PC-3 (cell line): ENCODE measurements at regions not wholly inside any gene's neighbourhood (a gene's known extent, or its start where the extent isn't known, plus 50 kb on each side); places are given as distances from the start of the nearest gene placed in this dataset.

Experiments
- ATAC-seq: fragments of 200-7000 bp; cut with Tn5 transposase; 2 replicates; pipeline ENCODE4 v1.9.1; 2020; ENCODE audit warnings: mild to moderate bottlenecking, moderate library complexity
- BruUV-seq: library from RNA; stranded (reverse); fragments of 400-500 nt; replicated peaks from 2 replicates; lab custom pipeline; 2021; lab: Mats Ljungman, UMichigan
- CTCF ChIA-PET: fragments of 300-600 bp; sonication (Branson Sonifier 250); formaldehyde crosslinking; loops from one replicate; lab custom pipeline; 2022; ENCODE audit warnings: antibody characterized with exemption; lab: Charles Lee
- POLR2A ChIA-PET: fragments of 300-600 bp; sonication (Branson Sonifier 250); formaldehyde crosslinking; loops from one replicate; lab custom pipeline; 2022; ENCODE audit warnings: antibody characterized with exemption; ENCODE audit not compliant: unreplicated experiment; lab: Charles Lee
- DNase-seq: peaks from one replicate; pipeline ENCODE4 v3.0.0-alpha.2; 2015
- H2AFZ ChIP-seq: fragments of 300-600 bp; sonication (generic); 2 replicates; pipeline ENCODE4 v1.6.0; 2016; ENCODE audit warnings: antibody characterized with exemption, low read length
- H3F3A ChIP-seq: fragments of 300-600 bp; sonication (generic); one replicate; pipeline ENCODE4 v1.6.0; 2017; ENCODE audit warnings: antibody characterized with exemption, low read length, control low read depth, mild to moderate bottlenecking; ENCODE audit not compliant: unreplicated experiment
- H3K27ac ChIP-seq: fragments of 300-600 bp; sonication (generic); 2 replicates; pipeline ENCODE4 v1.5.1; 2016; ENCODE audit warnings: mild to moderate bottlenecking, low read length
- H3K27me3 ChIP-seq: fragments of 300-600 bp; sonication (generic); 2 replicates; pipeline ENCODE4 v1.6.1; 2016; ENCODE audit warnings: low read length, mixed read lengths
- H3K36me3 ChIP-seq: fragments of 300-600 bp; sonication (generic); 2 replicates; pipeline ENCODE4 v1.6.1; 2016; ENCODE audit warnings: low read depth, mixed run types, low read length, mixed read lengths
- H3K4me1 ChIP-seq: fragments of 300-600 bp; sonication (generic); 2 replicates; pipeline ENCODE4 v1.5.1; 2016; ENCODE audit warnings: low read length; ENCODE audit not compliant: insufficient read depth
- H3K4me2 ChIP-seq: fragments of 300-600 bp; sonication (generic); 2 replicates; pipeline ENCODE4 v1.6.0; 2016; ENCODE audit warnings: low read length
- H3K4me3 ChIP-seq: fragments of 300-600 bp; sonication (generic); 2 replicates; pipeline ENCODE4 v1.5.1; 2016; ENCODE audit warnings: mild to moderate bottlenecking, low read length, mixed read lengths
- H3K79me2 ChIP-seq: fragments of 300-600 bp; sonication (generic); 2 replicates; pipeline ENCODE4 v1.6.1; 2017; ENCODE audit warnings: low read length, mixed read lengths
- H3K9ac ChIP-seq: fragments of 300-600 bp; sonication (generic); 2 replicates; pipeline ENCODE4 v1.6.0; 2016; ENCODE audit warnings: mild to moderate bottlenecking, low read length
- H3K9me2 ChIP-seq: fragments of 300-600 bp; sonication (generic); replicated peaks from 2 replicates; pipeline ENCODE4 v1.6.1; 2016; ENCODE audit warnings: mixed run types, low read length, mixed read lengths
- H3K9me3 ChIP-seq: fragments of 300-600 bp; sonication (generic); 2 replicates; pipeline ENCODE4 v1.6.1; 2016; ENCODE audit warnings: low read length, mixed read lengths
- H4K20me1 ChIP-seq: fragments of 300-600 bp; sonication (generic); 2 replicates; pipeline ENCODE4 v1.6.1; 2016; ENCODE audit warnings: low read length, mixed read lengths
- CTCF ChIP-seq: fragments of 300-600 bp; sonication (generic); conservative IDR thresholded peaks from 2 replicates; pipeline ENCODE4 v1.5.1; 2017; ENCODE audit warnings: antibody characterized with exemption, low read depth, mild to moderate bottlenecking, low read length
- EZH2 ChIP-seq: fragments of 300-600 bp; sonication (generic); IDR thresholded peaks from one replicate; pipeline ENCODE4 v1.6.1; 2017; ENCODE audit warnings: antibody characterized with exemption, mild to moderate bottlenecking, low read length; ENCODE audit not compliant: unreplicated experiment
- EZH2phosphoT487 ChIP-seq: fragments of 300-600 bp; sonication (generic); IDR thresholded peaks from 2 replicates; pipeline ENCODE4 v1.6.1; 2018; ENCODE audit warnings: mild to moderate bottlenecking, antibody characterized with exemption, low read length, borderline replicate concordance
- intact Hi-C: fragments of 100-400 bp; cut with micrococcal nuclease; formaldehyde crosslinking; loops from 2 replicates; pipeline ENCODE4 v1.9.0; 2023

GRCh38 chr14:37708481-37708880 lies 113.1 kb downstream of the TTC6 start:
- intact Hi-C loops = loop anchor here (5.0 kb wide), 2 partner anchors 119 to 461 kb away; no protein-coding TSS in a partner anchor
- CTCF ChIA-PET = interaction anchor here (1.4 kb wide), 1 partner anchor 166 kb away, joined by 4 read pairs; no protein-coding TSS in a partner anchor
- H3K9ac ChIP-seq = no peak overlapping the region
- TF ChIP-seq EZH2 (no peak), CTCF (no peak), EZH2phosphoT487 (no peak)
- no peaks in the 10 kb centered on the region for H3F3A ChIP-seq
- POLR2A ChIA-PET = interaction anchor here (0.5 kb wide), 1 partner anchor 111 kb away, joined by 6 read pairs; no protein-coding TSS in a partner anchor
- H3K4me1 ChIP-seq = peaks cover 20% of the 10 kb centered on the region
- ATAC-seq = no peak; the same call in 1 of the 2 replicates
- H3K9me2 ChIP-seq = no peaks in the 10 kb centered on the region
- H3K4me3 ChIP-seq = no peak overlapping the region
- H3K79me2 ChIP-seq = no peaks in the 10 kb centered on the region
- H2AFZ ChIP-seq = no peak overlapping the region
- no peaks in the 10 kb centered on the region for H3K36me3 ChIP-seq
- no peaks in the 10 kb centered on the region for H4K20me1 ChIP-seq
- BruUV-seq = no TSS peak
- H3K27ac ChIP-seq = no peak overlapping the region
- no peak for DNase-seq
- H3K4me2 ChIP-seq = no peak overlapping the region
- no peaks in the 10 kb centered on the region for H3K9me3 ChIP-seq
- no peaks in the 10 kb centered on the region for H3K27me3 ChIP-seq

GRCh38 chr14:37709419-37710195 lies 114.2 kb downstream of the TTC6 start:
- no peak overlapping the region for H2AFZ ChIP-seq
- H3K36me3 ChIP-seq = no peaks in the 10 kb centered on the region
- H3K4me1 ChIP-seq = peaks cover 20% of the 10 kb centered on the region
- ChIA-PET CTCF (interaction anchor here (0.5 to 1.3 kb wide), 4 partner anchors 115 to 168 kb away, joined by 3 to 15 read pairs (median 7); no protein-coding TSS in a partner anchor), POLR2A (interaction anchor here (0.6 kb wide), 1 partner anchor 111 kb away, joined by 4 read pairs; no protein-coding TSS in a partner anchor)
- no peaks in the 10 kb centered on the region for H3K79me2 ChIP-seq
- H3K9ac ChIP-seq = no peak overlapping the region
- H3K4me2 ChIP-seq = no peak overlapping the region
- BruUV-seq = no TSS peak
- peak; percentile 63 for DNase-seq
- intact Hi-C loops = loop anchor here (1.0 to 5.0 kb wide), 3 partner anchors 118 to 462 kb away; no protein-coding TSS in a partner anchor
- no peak overlapping the region for H3K27ac ChIP-seq
- H3K4me3 ChIP-seq = no peak overlapping the region
- no peaks in the 10 kb centered on the region for H3K9me2 ChIP-seq
- H3K27me3 ChIP-seq = no peaks in the 10 kb centered on the region
- H3K9me3 ChIP-seq = no peaks in the 10 kb centered on the region
- TF ChIP-seq CTCF (peak; percentile 62), EZH2phosphoT487 (no peak)
- H4K20me1 ChIP-seq = no peaks in the 10 kb centered on the region
- no peak for ATAC-seq
- H3F3A ChIP-seq = no peaks in the 10 kb centered on the region
